ENCODE measurements at regions not wholly inside any gene's neighbourhood (a gene's known extent, or its start where the extent isn't known, plus 50 kb on each side); places are given as distances from the start of the nearest gene placed in this dataset.

DNA sequence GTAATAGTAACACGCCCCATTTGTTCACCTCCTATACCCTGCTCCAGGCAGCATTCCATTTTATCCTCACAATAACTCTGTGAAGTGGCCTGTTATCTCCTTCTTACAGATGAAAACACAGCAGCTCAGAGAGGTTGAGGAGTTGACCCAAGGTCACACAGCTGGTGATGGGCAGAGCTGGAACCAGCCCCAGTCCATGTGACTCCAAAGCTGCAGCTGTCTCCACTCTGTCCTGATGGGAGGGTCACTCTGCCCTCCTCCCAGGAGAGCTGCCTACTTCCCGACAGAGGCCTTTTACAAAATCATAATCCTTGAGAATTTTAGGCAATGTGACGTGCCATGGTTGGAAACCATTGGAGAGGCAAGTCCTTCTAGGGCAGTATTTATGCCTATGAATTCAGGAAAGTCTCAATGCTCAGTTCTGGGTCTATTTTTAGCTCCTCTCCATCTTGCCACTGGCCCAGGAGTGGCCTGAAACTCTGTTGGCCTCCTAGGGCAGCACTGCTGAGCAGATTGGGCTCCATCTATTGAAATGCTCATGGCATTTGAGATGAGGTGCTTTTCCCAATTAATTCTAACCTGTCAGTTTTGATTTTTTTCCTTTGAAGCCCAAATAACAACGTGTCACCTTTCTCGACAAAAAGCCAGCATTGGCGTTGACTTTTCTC, 50.1 kb upstream of the KCNK12 start:
- no peaks in the 10 kb centered on the region for H3K36me3 Mint-ChIP-seq
- H3K4me3 Mint-ChIP-seq: no peak overlapping the region
- no peaks in the 10 kb centered on the region for H3K4me1 Mint-ChIP-seq
- H3K27me3 Mint-ChIP-seq: no peaks in the 10 kb centered on the region
- no peak overlapping the region for H3K27ac Mint-ChIP-seq
- H3K9me3 Mint-ChIP-seq: no peaks in the 10 kb centered on the region
